ENCODE measurements at regions not wholly inside any gene's neighbourhood (a gene's known extent, or its start where the extent isn't known, plus 50 kb on each side); places are given as distances from the start of the nearest gene placed in this dataset.
"Not testable (repeated sequence)": the region's sequence is repeated elsewhere in the genome, so short reads cannot be mapped to it uniquely, and the experiment has no call there.

GRCh38 chr16:29311461-29312344, 94.8 kb downstream of the NPIPB11 start:
- H3K4me3 ChIP-seq (ENCODE audit: low read depth, low read length), result no peak overlapping the region
- in situ Hi-C loops (cut with HindIII; ENCODE audit: low sequenced_read_pairs), result no loop called here

DNA sequence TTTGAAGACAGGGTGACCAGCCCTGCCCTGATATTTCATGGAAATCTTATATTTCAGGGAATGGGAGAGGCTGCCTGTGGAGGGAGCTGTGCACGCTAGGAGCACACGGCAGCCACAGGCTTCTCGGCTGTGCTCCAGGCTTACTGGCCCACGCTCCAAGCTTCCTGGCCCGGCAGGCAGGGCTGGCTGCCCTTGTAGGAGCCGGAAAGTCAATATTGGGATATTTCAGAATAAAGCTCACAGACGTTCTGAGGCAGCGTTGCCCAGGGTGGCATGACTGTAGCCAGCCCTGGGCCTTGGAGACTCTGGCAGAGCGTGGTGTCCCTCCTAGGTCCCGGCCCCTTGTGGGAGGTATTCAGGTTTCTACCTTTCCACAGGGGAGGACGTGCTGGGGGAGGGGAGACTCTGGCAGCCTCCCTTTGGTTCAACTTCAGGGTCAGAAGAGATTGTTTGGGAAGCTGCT, 95.6 kb downstream of the NPIPB11 start:
- in situ Hi-C loops (cut with HindIII; ENCODE audit: low sequenced_read_pairs), result no loop called here
- peak; percentile 28 for TF ChIP-seq CTCF (IDR thresholded peaks at IDR 0.05; ENCODE audit: low read depth, low read length, missing control alignments)
- no peak overlapping the region for H3K4me3 ChIP-seq (ENCODE audit: low read depth, low read length)
- DNase-seq (ENCODE audit: low read depth), result no peak

More at GRCh38 chr16:29311461-29312344, 94.8 kb downstream of the NPIPB11 start:
- no peak for TF ChIP-seq CTCF (IDR thresholded peaks at IDR 0.05; ENCODE audit: low read depth, low read length, missing control alignments)
- no peak for DNase-seq (ENCODE audit: low read depth)

DNA sequence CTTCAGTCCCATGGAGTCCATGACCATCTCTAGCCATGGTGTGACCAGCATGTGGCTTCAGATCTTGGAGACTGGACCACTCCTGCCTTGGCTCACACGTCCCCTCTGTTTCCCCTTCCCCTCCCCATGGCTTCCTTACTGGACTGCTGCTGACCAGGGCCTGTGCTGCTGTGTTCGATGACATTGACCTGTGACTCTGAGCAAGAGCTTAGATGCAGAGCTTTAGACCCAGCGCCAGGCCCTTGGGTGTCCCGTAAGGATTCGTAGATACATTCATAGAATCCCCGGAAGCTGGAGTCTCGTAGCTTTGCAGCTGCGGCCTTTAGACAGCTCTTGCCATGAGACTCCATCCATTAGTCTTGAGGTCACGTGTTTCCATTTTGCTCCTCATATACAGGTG, 96.3 kb downstream of the NPIPB11 start:
- DNase-seq (ENCODE audit: low read depth); in situ Hi-C loops (cut with HindIII; ENCODE audit: low sequenced_read_pairs); H3K4me3 ChIP-seq (ENCODE audit: low read depth, low read length): not testable (repeated sequence)

DNA sequence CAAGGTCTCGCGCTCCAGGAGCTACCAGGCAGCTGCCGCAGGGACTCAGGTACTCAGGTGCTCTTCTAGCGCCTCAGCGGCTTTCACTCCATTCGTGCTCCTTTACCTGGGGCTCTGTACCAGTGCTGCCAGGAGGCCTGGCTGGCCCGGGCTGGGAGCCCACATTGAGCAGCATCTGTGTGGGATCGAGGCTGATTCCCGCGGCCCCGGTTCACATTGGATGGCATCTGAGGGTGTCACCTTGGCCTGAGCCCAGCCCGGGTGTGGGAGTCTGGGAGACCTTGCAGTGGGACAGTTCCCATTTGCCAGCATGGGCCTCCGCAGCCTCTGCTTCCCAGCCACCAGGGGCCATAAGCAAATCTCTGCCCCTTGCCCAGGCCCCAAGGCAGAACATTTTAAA, 96.9 kb downstream of the NPIPB11 start:
- in situ Hi-C loops (cut with HindIII; ENCODE audit: low sequenced_read_pairs); DNase-seq (ENCODE audit: low read depth); H3K4me3 ChIP-seq (ENCODE audit: low read depth, low read length): not testable (repeated sequence)

DNA sequence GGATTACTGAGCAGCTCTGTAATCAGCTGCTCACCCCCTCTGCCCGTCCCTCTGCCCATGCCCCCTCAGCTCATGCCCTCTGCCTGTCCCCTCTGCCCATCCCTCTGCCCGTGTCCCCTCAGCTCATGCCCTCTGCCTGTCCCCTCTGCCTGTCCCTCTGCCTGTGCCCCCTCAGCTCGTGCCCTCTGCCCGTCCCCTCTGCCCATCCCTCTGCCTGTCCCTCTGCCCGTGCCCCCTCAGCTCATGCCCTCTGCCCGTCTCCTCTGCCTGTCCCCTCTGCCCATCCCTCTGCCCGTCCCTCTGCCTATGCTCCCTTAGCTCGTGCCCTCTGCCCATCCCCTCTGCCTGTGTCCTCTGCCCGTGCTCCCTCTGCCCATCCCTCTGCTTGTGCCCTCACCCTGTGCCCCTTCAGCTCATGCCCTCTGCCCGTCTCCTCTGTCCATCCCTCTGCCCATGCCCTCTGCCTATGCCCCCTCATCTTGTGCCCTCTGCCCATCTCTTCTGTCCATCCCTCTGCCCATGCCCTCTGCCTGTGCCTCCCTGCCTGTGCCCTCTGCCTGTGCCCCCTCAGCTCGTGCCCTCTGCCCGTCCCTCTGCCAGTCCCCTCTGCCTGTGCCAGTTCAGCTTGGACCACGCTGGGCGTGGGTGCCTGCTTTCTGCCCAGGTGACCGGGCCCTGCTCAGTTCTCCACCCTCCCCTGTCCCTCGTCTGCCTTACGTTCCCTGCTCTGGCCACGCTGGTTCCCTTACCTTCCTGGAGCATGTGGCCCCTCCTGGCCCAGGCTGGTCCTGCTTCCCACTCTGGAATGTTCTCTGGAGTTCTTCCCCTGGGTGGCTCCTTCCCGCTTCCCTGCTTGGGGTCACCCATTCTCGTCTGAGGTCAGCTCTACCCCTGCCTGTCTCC, 97.6 kb downstream of the NPIPB11 start:
- in situ Hi-C loops (cut with HindIII; ENCODE audit: low sequenced_read_pairs), result no loop called here
- no peak for DNase-seq (ENCODE audit: low read depth)
- TF ChIP-seq CTCF (IDR thresholded peaks at IDR 0.05; ENCODE audit: low read depth, low read length, missing control alignments), result no peak
- H3K4me3 ChIP-seq (ENCODE audit: low read depth, low read length), result no peak overlapping the region

DNA sequence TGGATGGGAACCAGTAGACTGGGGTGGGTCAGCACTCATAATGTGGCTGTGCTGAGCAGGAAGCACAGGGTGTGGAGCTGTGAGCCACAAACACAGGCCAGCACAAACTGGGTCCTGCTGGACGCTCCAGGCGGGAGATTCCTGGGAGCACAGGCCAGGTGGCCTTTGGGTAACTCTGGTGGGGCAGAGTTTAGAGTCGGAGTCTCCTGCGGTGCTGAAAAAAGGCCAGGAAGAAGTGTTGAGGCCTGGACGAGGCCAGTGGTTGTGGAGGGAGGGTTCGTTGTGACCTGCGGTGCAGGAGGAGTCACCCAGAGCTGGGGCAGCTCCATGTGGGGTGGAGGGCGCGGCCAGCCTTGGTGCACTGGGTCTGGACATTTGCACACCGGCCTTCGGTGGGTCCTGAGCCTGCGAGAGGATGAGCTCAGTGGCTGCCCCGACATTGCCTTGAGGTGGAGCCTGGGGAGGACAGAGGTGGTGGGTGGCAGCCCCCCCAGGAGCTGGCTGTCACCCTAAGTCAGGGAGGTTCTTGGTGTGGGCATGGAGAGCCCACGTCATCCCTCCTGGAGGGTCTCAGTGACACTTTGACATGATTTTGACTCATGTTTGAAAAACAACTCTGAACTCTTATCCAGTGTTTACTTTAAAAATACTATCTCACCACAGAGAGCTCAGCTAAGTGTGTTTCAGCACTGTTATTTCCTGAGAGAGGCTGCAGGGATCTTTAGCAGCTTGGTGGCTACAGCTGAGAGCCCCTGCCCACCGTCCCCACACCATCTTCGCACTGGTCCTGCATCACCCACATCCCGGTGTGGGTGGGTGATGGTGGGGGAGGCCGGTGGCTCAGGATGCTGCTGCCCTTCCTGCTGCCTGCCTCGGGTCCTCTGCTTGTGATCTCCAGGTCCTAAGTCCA, 98.7 kb downstream of the NPIPB11 start:
- DNase-seq (ENCODE audit: low read depth), result no peak
- no peak overlapping the region for H3K4me3 ChIP-seq (ENCODE audit: low read depth, low read length)
- in situ Hi-C loops (cut with HindIII; ENCODE audit: low sequenced_read_pairs), result no loop called here
- no peak for TF ChIP-seq CTCF (IDR thresholded peaks at IDR 0.05; ENCODE audit: low read depth, low read length, missing control alignments)

Measured in astrocyte of the cerebellum (primary cell).